ENCODE measurements at regions not wholly inside any gene's neighbourhood (a gene's known extent, or its start where the extent isn't known, plus 50 kb on each side); places are given as distances from the start of the nearest gene placed in this dataset.

- 67 to 76% (median 72%) methylated on average over 3 of the region's 3 CpGs for WGBS, 4 donors
- Histone ChIP-seq H3K9me3 (replicated peaks in 1 of 3) (no peaks in the 10 kb centered on the region), H3K4me1 (replicated peaks in 1 of 2) (no peaks in the 10 kb centered on the region), H3K27ac (no peak overlapping the region), H3K4me3 (no peak overlapping the region), H3K27me3 (no peaks in the 10 kb centered on the region), H3K36me3 (replicated peaks in 1 of 2) (no peaks in the 10 kb centered on the region)
- TF ChIP-seq CTCF (IDR thresholded peaks at IDR 0.05) = no peak
- no peak for TF ChIP-seq POLR2A (IDR thresholded peaks at IDR 0.05)
- intact Hi-C loops (cut with DNase I) = no loop called here
- no peak for DNase-seq
Measured at GRCh38 chr3:4138150-4138785, 164.9 kb upstream of the SETMAR start.

DNA sequence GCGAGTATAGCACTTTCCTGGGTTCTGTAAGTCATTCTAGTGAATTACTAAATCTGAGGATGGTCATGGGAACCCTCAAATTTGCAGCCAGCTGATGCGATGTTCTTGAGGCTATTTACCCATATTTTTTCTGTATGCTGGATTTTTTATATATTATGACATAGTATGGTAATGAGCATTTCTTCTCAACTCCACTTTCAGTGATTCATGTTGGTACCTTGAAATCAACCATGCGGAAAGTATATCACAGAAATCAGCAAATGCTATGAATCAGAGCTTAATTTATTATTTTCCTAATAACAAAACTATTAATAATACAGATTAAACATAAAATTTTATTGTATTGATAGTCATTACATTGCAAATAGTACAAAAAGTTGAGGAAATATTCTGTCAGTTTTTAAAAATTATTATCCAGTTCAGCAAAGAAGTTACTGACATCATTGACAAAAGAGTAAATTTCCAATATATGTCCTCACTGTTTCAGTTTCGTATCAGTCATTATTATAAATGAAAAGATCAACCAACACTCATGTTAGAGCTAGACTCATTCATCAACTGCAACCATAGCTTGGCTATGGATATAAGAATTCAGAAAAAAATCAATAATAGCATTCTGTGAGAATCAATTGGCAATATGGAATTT, 164.3 kb upstream of the SETMAR start:
- no peak for DNase-seq
- no peak overlapping the region for H3K4me3 ChIP-seq
- H3K27ac ChIP-seq = no peak overlapping the region
- no peaks in the 10 kb centered on the region for H3K27me3 ChIP-seq
- 86 to 91% (median 88%) methylated on average over 4 of the region's 4 CpGs for WGBS, 4 donors
- TF ChIP-seq POLR2A (IDR thresholded peaks at IDR 0.05) = no peak
- no peak for TF ChIP-seq CTCF (IDR thresholded peaks at IDR 0.05)
- no peaks in the 10 kb centered on the region for H3K9me3 ChIP-seq (replicated peaks in 1 of 3)
- no peaks in the 10 kb centered on the region for H3K36me3 ChIP-seq (replicated peaks in 1 of 2)
- H3K4me1 ChIP-seq (replicated peaks in 1 of 2) = no peaks in the 10 kb centered on the region
- intact Hi-C loops (cut with DNase I) = no loop called here

- no peaks in the 10 kb centered on the region for H3K36me3 ChIP-seq (replicated peaks in 1 of 2)
- intact Hi-C loops (cut with DNase I) = no loop called here
- H3K27ac ChIP-seq = no peak overlapping the region
- TF ChIP-seq CTCF (IDR thresholded peaks at IDR 0.05) (no peak), POLR2A (IDR thresholded peaks at IDR 0.05) (no peak)
- H3K4me1 ChIP-seq (replicated peaks in 1 of 2) = no peaks in the 10 kb centered on the region
- DNase-seq = no peak
- 40 to 60% (median 50%) methylated on average over 3 of the region's 3 CpGs for WGBS, 4 donors
- H3K4me3 ChIP-seq = no peak overlapping the region
- no peaks in the 10 kb centered on the region for H3K27me3 ChIP-seq
- H3K9me3 ChIP-seq (replicated peaks in 1 of 3) = no peaks in the 10 kb centered on the region
Measured at GRCh38 chr3:4139462-4140140, 163.6 kb upstream of the SETMAR start.

GRCh38 chr3:4140921-4141320, 162.2 kb upstream of the SETMAR start:
- intact Hi-C loops (cut with DNase I) = no loop called here
- H3K4me1 ChIP-seq (replicated peaks in 1 of 2) = no peaks in the 10 kb centered on the region
- H3K4me3 ChIP-seq = no peak overlapping the region
- H3K27me3 ChIP-seq = no peaks in the 10 kb centered on the region
- no peaks in the 10 kb centered on the region for H3K36me3 ChIP-seq (replicated peaks in 1 of 2)
- no peak for DNase-seq
- WGBS, 4 donors = 29 to 60% (median 33%) methylated on average over 1 of the region's 1 CpG
- H3K27ac ChIP-seq = no peak overlapping the region
- TF ChIP-seq POLR2A (IDR thresholded peaks at IDR 0.05) (no peak), CTCF (IDR thresholded peaks at IDR 0.05) (no peak)
- H3K9me3 ChIP-seq (replicated peaks in 1 of 3) = no peaks in the 10 kb centered on the region
